Stomach (tissue), 8 donors: ENCODE measurements at regions not wholly inside any gene's neighbourhood (a gene's known extent, or its start where the extent isn't known, plus 50 kb on each side); places are given as distances from the start of the nearest gene placed in this dataset.

Experiments used
- DNase-seq, 2 donors: peaks; one replicate each; pipeline versions ENCODE4 v3.0.0 to v3.0.0-alpha.2; 2013 to 2019
- H3K27ac ChIP-seq, 5 donors: fragments of 200-600 bp in 4 of 5; sonication (generic) in 4 of 5; one replicate each; pipeline ENCODE4 v1.5.1; 2013 to 2019; ENCODE audit warnings: mild to moderate bottlenecking in 1 of 5, moderate library complexity in 1 of 5
- H3K27me3 ChIP-seq, 3 donors: fragments of 200-600 bp; sonication (generic); one replicate each; pipeline ENCODE4 v1.5.1; 2017 to 2019; ENCODE audit warnings: mixed run types in 1 of 3
- H3K36me3 ChIP-seq, 4 donors: fragments of 200-600 bp; sonication (generic); 1 replicate in 3 of 4; 2 replicates in 1 of 4; pipeline ENCODE4 v1.5.1; 2016 to 2019
- H3K4me1 ChIP-seq, 4 donors: fragments of 200-600 bp; sonication (generic); one replicate each; pipeline ENCODE4 v1.5.1; 2016 to 2019
- H3K4me3 ChIP-seq, 4 donors: fragments of 200-600 bp; sonication (generic) in 3 of 4; one replicate each; pipeline ENCODE4 v1.5.1; 2016 to 2019; ENCODE audit warnings: mild to moderate bottlenecking in 1 of 4
- H3K9me3 ChIP-seq, 4 donors: fragments of 200-600 bp; sonication (generic); one replicate each; pipeline ENCODE4 v1.5.1; 2016 to 2019
- EP300 ChIP-seq: sonication (generic); formaldehyde crosslinking; IDR thresholded peaks from one replicate; pipeline ENCODE4 v1.6.1; 2017; ENCODE audit warnings: antibody characterized with exemption
- POLR2A ChIP-seq, 4 donors: fragments of 450-650 bp; IDR thresholded peaks; one replicate each; pipeline ENCODE4 v1.6.1; 2016; ENCODE audit warnings: antibody characterized with exemption in 4 of 4, control low read depth in 2 of 4, mild to moderate bottlenecking in 1 of 4, moderate library complexity in 1 of 4
- POLR2AphosphoS5 ChIP-seq, 3 donors: sonication (generic); formaldehyde crosslinking; IDR thresholded peaks; one replicate each; pipeline ENCODE4 v1.6.1; 2016; ENCODE audit warnings: antibody characterized with exemption in 3 of 3
- WGBS, 5 donors: extraction: QIAGEN DNeasy Blood & Tissue Kit in 3 of 5; methylation state at CpG; one replicate each; pipeline versions ENCODE4 v1.1.5 to v1.1.7; 2013 to 2018; 5-methylcytosine and 5-hydroxymethylcytosine counted together
- intact Hi-C: fragments of 100-400 bp; cut with DNase I; formaldehyde crosslinking; loops from one replicate; pipeline ENCODE4 v1.15.1; 2023; ENCODE audit warnings: low total_unique reads
- TF ChIP-seq, protein P1 (sequence below), 7 experiments: fragments of 450-650 bp in 4 of 7; fragments of 200-600 bp in 3 of 7; sonication (generic) in 3 of 7; IDR thresholded peaks; one replicate each; pipeline ENCODE4 v1.5.1; 2016 to 2019; ENCODE audit warnings: antibody characterized with exemption in 7 of 7, control low read depth in 2 of 7, mild to moderate bottlenecking in 1 of 7
- donor health status: healthy with polysubstance abuse.
- donor health status: Bipolar disorder and iron deficiency.
- donor health status: healthy.

DNA sequence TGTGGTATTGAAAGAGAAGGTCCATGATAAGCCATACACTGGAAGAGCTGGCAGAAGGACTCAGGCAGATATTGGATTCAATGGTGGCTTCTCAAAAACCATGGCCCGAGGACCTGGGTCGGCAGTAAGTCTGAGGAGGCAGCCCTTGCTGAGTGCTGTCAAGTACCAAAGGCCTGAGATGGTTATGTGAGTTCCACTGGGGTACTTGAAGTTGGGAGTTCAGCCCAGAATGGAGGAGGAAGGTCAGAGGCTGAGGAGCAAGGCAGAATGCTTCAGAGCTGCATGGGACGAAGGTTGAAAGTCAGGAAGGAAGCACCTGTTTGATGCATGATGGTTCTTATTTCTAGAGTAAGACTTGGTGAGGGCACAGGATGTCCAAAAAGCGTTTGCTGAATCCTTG, 194.9 kb downstream of the DIRAS2 start:
- H3K36me3 ChIP-seq = no peaks in the 10 kb centered on the region
- intact Hi-C loops = no loop called here
- TF ChIP-seq, protein P1, sequence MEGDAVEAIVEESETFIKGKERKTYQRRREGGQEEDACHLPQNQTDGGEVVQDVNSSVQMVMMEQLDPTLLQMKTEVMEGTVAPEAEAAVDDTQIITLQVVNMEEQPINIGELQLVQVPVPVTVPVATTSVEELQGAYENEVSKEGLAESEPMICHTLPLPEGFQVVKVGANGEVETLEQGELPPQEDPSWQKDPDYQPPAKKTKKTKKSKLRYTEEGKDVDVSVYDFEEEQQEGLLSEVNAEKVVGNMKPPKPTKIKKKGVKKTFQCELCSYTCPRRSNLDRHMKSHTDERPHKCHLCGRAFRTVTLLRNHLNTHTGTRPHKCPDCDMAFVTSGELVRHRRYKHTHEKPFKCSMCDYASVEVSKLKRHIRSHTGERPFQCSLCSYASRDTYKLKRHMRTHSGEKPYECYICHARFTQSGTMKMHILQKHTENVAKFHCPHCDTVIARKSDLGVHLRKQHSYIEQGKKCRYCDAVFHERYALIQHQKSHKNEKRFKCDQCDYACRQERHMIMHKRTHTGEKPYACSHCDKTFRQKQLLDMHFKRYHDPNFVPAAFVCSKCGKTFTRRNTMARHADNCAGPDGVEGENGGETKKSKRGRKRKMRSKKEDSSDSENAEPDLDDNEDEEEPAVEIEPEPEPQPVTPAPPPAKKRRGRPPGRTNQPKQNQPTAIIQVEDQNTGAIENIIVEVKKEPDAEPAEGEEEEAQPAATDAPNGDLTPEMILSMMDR (IDR thresholded peaks at IDR 0.05) = no peak
- TF ChIP-seq POLR2AphosphoS5 (IDR thresholded peaks at IDR 0.05) (no peak), EP300 (no peak)
- H3K4me3 ChIP-seq = no peak overlapping the region
- H3K4me1 ChIP-seq = no peaks in the 10 kb centered on the region
- DNase-seq = no peak
- WGBS, 5 donors = 59 to 87% (median 83%) methylated on average over 4 of the region's 4 CpGs
- H3K27me3 ChIP-seq = peaks cover 0 to 6% (median 0%) of the 10 kb centered on the region in 3 donors
- no peaks in the 10 kb centered on the region for H3K9me3 ChIP-seq
- no peak overlapping the region for H3K27ac ChIP-seq

DNA sequence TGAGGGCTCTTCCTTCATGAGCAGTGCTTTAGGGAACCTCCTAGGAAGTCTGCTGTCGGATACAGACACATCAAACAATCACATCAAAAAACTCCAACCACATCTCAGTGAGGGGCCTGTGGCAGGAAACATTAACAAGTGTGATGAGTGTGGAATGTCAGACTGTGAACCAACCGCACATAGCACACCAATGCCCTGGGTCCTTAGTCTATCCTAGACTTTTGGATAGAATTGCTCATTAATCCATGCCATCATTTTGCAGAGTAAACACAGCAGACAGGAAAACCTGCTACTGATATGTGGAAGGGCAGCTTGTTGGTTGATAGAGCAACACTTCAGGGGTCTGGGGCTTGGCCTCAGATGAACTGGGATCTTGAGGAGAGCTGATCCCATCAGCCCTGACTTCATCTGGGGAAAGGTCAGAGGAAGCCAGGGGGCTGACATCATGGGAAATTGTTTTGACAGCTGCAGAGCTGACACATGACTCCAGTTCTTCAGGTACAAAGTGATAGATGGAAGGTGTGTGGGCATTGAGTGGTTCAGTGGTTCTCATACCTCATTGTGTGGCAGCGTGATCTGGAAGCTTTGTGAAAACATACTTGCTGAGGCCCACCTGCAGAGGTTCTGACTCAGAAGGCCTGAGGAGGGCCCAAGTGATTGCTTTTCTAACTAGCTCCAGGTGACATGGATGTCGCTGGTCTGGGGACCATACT, 193.3 kb downstream of the DIRAS2 start:
- no peak overlapping the region for H3K27ac ChIP-seq
- TF ChIP-seq, protein P1 (IDR thresholded peaks at IDR 0.05) = no peak
- TF ChIP-seq EP300 (no peak), POLR2A (IDR thresholded peaks at IDR 0.05) (no peak), POLR2AphosphoS5 (IDR thresholded peaks at IDR 0.05) (no peak)
- no peaks in the 10 kb centered on the region for H3K9me3 ChIP-seq
- H3K4me3 ChIP-seq = no peak overlapping the region
- H3K4me1 ChIP-seq = no peaks in the 10 kb centered on the region
- peaks cover 0 to 6% (median 0%) of the 10 kb centered on the region in 3 donors for H3K27me3 ChIP-seq
- intact Hi-C loops = no loop called here
- H3K36me3 ChIP-seq = no peaks in the 10 kb centered on the region
- WGBS, 5 donors = 67 to 86% (median 70%) methylated on average over 4 of the region's 4 CpGs
- no peak for DNase-seq

DNA sequence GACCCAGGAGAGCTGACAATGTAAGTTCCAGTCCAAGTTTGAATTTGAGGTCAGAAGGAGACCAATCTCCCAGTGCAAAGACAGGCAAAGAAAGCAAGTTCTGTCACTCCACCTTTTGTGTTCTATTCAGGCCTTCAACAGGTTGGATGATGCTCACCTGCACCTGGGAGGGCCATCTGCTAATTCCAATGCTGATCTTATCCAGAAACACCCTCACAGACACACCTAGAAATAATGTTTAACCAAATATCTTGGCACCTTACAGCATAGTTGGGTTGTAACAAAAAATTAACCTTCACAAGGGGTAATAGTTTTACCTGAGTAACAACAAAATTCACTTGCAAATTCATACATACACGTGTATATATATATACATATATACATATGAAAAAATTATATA, 190.8 kb downstream of the DIRAS2 start:
- Histone ChIP-seq H3K4me1 (no peaks in the 10 kb centered on the region), H3K9me3 (no peaks in the 10 kb centered on the region), H3K27me3 (peaks cover 0 to 6% (median 0%) of the 10 kb centered on the region in 3 donors), H3K27ac (no peak overlapping the region), H3K36me3 (no peaks in the 10 kb centered on the region), H3K4me3 (no peak overlapping the region)
- TF ChIP-seq, protein P1 (IDR thresholded peaks at IDR 0.05) = no peak
- TF ChIP-seq EP300 (no peak), POLR2A (IDR thresholded peaks at IDR 0.05) (no peak), POLR2AphosphoS5 (IDR thresholded peaks at IDR 0.05) (no peak)
- WGBS, 5 donors = 0 to 79% (median 0%) methylated on average over 1 of the region's 1 CpG
- DNase-seq = no peak
- intact Hi-C loops = no loop called here

DNA sequence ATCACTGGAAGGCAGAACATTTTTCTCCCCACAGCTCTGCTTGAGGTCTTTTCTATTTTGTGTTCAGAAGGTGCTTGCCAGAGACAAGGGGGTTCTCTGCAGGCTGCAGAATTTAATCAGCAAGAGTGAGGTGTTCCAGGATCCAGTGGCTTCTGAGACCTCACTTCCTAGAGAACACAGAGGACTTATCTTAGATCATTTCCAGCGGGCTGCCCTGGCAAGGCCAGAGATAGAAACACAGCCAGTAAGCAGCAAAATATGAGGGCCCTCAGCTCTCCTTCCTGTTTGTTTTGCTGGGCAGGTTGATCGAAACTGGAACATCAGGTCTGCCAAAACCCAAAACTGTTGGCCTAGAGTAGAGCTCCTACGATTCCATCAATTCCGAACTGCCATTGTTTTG, 187.3 kb downstream of the DIRAS2 start:
- no peaks in the 10 kb centered on the region for H3K4me1 ChIP-seq
- no peak overlapping the region for H3K27ac ChIP-seq
- intact Hi-C loops = no loop called here
- no peaks in the 10 kb centered on the region for H3K36me3 ChIP-seq
- 65 to 84% (median 72%) methylated on average over 4 of the region's 4 CpGs for WGBS, 5 donors
- no peaks in the 10 kb centered on the region for H3K9me3 ChIP-seq
- no peak for TF ChIP-seq POLR2A (IDR thresholded peaks at IDR 0.05)
- TF ChIP-seq EP300 = no peak
- TF ChIP-seq, protein P1 (IDR thresholded peaks at IDR 0.05) = no peak
- no peak for TF ChIP-seq POLR2AphosphoS5 (IDR thresholded peaks at IDR 0.05)
- H3K27me3 ChIP-seq = no peaks in the 10 kb centered on the region
- H3K4me3 ChIP-seq = no peak overlapping the region
- DNase-seq = no peak
